ENCODE measurements at regions not wholly inside any gene's neighbourhood (a gene's known extent, or its start where the extent isn't known, plus 50 kb on each side); places are given as distances from the start of the nearest gene placed in this dataset.

DNA sequence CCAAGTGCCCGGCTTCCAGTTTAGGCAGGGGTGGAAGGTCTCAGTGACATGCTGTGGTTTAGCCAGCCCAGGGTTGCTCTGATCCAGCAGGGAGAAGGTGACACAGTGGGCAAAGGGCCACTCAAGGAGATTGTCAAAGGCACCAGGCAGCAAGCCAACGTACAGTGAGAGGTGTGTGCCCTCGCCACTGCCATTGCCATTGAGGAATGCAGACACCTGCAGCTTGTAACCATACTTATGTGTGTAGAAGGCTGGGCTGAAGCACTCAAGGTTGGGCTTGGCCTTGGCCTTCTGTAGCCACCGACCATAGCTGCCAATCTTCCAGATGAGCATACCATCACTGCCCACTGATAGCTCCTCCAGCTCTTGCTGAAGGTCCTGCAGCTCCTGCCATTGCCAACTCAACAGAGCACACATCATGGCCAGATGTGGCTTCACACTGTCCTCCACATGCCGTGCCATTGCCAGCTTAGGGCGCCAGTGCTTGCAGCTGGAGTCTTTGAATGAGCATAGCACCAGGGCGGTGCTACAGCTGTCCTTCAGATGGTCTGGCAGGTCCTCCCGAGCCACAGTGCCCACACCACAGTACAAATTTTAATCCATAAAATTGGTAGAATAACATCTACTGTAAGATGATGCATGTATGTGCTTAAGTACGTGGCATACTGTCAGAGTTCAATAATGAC is 59.7 kb upstream of the HMHB1 start:
- WGBS, 4 donors = 78 to 85% (median 84%) methylated on average over 8 to 9 of the region's 9 CpGs
- TF ChIP-seq POLR2A (IDR thresholded peaks at IDR 0.05) (no peak), CTCF (IDR thresholded peaks at IDR 0.05) (no peak)
- H3K27ac ChIP-seq = no peak overlapping the region
- H3K4me3 ChIP-seq = no peak overlapping the region
- ATAC-seq (peak in 1 of 4 donors; percentile 24), DNase-seq (peak in 2 of 5 donors; percentile 21 to 34)
- peaks cover 0 to 10% (median 0%) of the 10 kb centered on the region in 12 donors for H3K4me1 ChIP-seq
- H3K27me3 ChIP-seq = no peaks in the 10 kb centered on the region
- no peaks in the 10 kb centered on the region for H3K9me3 ChIP-seq
- intact Hi-C loops (cut with DNase I) = no loop called here
- H3K36me3 ChIP-seq = no peaks in the 10 kb centered on the region

GRCh38 chr5:143751342-143751741 is 60.6 kb upstream of the HMHB1 start:
- Histone ChIP-seq H3K4me3 (no peak overlapping the region), H3K27me3 (no peaks in the 10 kb centered on the region), H3K9me3 (no peaks in the 10 kb centered on the region), H3K36me3 (no peaks in the 10 kb centered on the region), H3K4me1 (peaks cover 0 to 10% (median 0%) of the 10 kb centered on the region in 12 donors), H3K27ac (no peak overlapping the region)
- WGBS, 4 donors = 82 to 89% (median 86%) methylated on average over 4 of the region's 4 CpGs
- DNase-seq = no peak
- TF ChIP-seq POLR2A (IDR thresholded peaks at IDR 0.05) (no peak), CTCF (IDR thresholded peaks at IDR 0.05) (no peak)
- no peak for ATAC-seq
- intact Hi-C loops (cut with DNase I) = no loop called here

DNA sequence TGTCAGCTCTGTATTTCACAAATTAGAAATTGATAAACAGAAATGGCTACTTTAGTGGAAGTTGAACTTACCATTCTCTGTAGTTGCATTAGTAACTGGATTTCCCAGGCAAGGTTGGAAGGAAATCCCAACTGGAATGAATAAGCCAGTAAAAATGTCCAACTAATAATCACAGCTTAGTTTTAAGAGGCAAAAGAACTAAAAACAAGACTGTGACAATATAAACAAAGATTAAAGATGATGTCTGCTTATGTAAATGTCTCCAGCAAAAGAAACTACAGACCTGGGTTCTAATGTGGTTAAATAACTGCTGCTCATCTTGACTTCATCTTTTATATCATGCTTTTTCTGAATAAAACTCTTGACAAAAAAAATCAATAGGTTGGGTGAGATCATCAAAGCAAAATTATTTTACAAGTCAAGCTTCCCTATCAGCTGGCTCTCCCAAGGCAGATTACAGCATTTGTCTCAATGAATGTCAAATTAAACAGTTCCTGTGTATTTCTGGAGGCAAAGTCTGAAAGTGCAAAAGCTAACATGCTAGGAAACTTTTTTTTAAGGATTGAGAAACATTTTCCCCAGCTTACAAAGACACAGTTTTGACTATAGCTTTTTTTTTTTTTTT is 62.3 kb upstream of the HMHB1 start:
- intact Hi-C loops (cut with DNase I) = no loop called here
- TF ChIP-seq CTCF (IDR thresholded peaks at IDR 0.05) (no peak), POLR2A (IDR thresholded peaks at IDR 0.05) (no peak)
- Histone ChIP-seq H3K36me3 (no peaks in the 10 kb centered on the region), H3K27ac (no peak overlapping the region), H3K27me3 (no peaks in the 10 kb centered on the region), H3K4me1 (peaks cover 0 to 10% (median 0%) of the 10 kb centered on the region in 12 donors), H3K9me3 (no peaks in the 10 kb centered on the region), H3K4me3 (no peak overlapping the region)
- ATAC-seq (no peak), DNase-seq (no peak)

DNA sequence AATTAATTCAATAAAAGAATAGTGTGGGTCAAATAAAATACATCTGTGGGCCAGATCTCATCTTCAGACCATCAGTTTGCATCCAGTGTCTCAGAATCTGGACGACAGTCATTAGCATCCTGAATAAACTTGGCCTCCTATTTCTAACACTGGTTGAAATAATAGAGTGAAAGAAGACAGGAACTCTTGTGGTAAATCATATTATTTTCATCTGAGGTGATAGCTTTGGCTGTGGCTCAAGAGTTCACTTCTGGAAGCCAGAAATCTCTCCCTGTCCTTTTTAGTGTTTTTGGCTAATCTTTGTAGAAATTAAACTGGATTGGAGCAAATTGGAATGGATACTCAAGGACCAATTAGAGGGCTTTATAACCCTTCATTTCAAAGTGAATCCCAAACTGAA is 63.4 kb upstream of the HMHB1 start:
- 73 to 79% (median 77%) methylated on average over 1 of the region's 1 CpG for WGBS, 4 donors
- Histone ChIP-seq H3K4me3 (no peak overlapping the region), H3K4me1 (peaks cover 0 to 10% (median 0%) of the 10 kb centered on the region in 12 donors), H3K27ac (no peak overlapping the region), H3K27me3 (no peaks in the 10 kb centered on the region), H3K9me3 (no peaks in the 10 kb centered on the region), H3K36me3 (no peaks in the 10 kb centered on the region)
- TF ChIP-seq CTCF (IDR thresholded peaks at IDR 0.05) (no peak), POLR2A (IDR thresholded peaks at IDR 0.05) (no peak)
- intact Hi-C loops (cut with DNase I) = no loop called here
- DNase-seq (no peak), ATAC-seq (no peak)

Data from heart left ventricle (tissue), 16 donors.